ENCODE measurements at regions not wholly inside any gene's neighbourhood (a gene's known extent, or its start where the extent isn't known, plus 50 kb on each side); places are given as distances from the start of the nearest gene placed in this dataset.

DNA sequence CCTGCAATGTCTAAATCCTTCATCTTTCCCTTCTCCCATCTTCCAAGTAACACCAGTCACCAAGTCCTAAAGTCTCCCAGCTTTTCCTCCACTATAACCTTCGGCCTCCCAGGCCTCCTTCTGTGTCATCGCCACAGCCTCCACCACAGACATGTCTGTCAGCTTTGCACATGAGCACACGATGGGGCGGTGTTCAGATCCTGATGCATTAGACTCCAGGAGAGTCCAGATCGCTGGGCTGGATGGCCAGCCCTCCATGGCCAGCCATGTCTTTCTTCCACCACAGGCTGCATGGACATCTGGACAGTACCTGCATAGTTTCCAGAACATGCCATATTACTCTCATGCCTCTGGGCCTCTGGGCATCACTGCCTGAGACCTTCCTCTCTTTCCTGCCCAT, 974.2 kb upstream of the ZNF722 start:
- no peak for TF ChIP-seq CTCF (conservative IDR thresholded peaks at IDR 0.05; ENCODE audit: low read length)
- no peak for TF ChIP-seq EZH2phosphoT487 (IDR thresholded peaks at IDR 0.05; ENCODE audit: borderline replicate concordance)

Measured in Loucy (cell line).